Type B pancreatic cell (in vitro differentiated cells): ENCODE measurements at regions not wholly inside any gene's neighbourhood (a gene's known extent, or its start where the extent isn't known, plus 50 kb on each side); places are given as distances from the start of the nearest gene placed in this dataset.

Source experiments
- DNase-seq: peaks from one replicate; pipeline ENCODE4 v3.0.0; 2021; ENCODE audit warnings: mixed read lengths; ENCODE audit not compliant: unreplicated experiment; ENCODE audit errors: extremely low spot score
- H3K27ac Mint-ChIP-seq: 2 replicates; pipeline ENCODE4 v1.8.0; 2021; ENCODE audit warnings: mild to moderate bottlenecking, mixed read lengths
- H3K27me3 Mint-ChIP-seq: 2 replicates; pipeline ENCODE4 v1.8.0; 2021; ENCODE audit warnings: mixed read lengths
- H3K36me3 Mint-ChIP-seq: 2 replicates; pipeline ENCODE4 v1.8.0; 2021; ENCODE audit warnings: mixed read lengths
- H3K4me1 Mint-ChIP-seq: one replicate; pipeline ENCODE4 v1.8.0; 2021; ENCODE audit warnings: mixed read lengths; ENCODE audit not compliant: unreplicated experiment
- H3K4me3 Mint-ChIP-seq: 2 replicates; pipeline ENCODE4 v1.8.0; 2021; ENCODE audit warnings: mild to moderate bottlenecking, mixed read lengths
- H3K9me3 Mint-ChIP-seq: 2 replicates; pipeline ENCODE4 v1.8.0; 2021; ENCODE audit warnings: mixed read lengths
- CTCF ChIP-seq: fragments of 200-600 bp; sonication (generic); conservative IDR thresholded peaks from 2 replicates; pipeline ENCODE4 v1.5.0; 2021; ENCODE audit warnings: antibody characterized with exemption, mild to moderate bottlenecking

DNA sequence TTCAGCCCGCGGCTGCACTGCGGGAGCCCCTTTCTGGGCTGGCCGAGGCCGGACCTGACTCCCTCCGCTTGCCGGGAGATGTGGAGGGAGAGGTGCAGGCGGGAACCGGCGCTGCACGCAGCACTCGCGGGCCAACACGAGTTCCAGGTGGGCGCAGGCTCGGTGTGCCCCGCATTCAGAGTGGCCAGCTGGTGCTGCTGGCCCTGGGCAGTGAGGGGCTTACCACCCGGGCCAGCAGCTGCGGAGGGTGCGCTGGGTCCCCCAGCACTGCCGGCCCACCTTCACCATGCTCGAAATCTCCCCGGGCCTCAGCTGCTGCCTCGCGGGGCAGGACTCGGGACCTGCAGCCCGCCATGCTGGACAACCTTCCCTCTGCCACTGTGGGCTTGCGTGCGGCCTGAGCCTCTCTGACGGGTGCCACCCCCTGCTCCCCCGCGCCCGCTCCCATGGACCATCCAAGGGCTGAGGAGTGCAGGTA, 733.5 kb upstream of the CCDC54 start:
- Mint-ChIP-seq H3K4me1 (no peaks in the 10 kb centered on the region), H3K36me3 (no peaks in the 10 kb centered on the region), H3K27ac (no peak overlapping the region), H3K27me3 (no peaks in the 10 kb centered on the region), H3K9me3 (peaks cover 6% of the 10 kb centered on the region), H3K4me3 (no peak overlapping the region)
- TF ChIP-seq CTCF = no peak
- no peak for DNase-seq

DNA sequence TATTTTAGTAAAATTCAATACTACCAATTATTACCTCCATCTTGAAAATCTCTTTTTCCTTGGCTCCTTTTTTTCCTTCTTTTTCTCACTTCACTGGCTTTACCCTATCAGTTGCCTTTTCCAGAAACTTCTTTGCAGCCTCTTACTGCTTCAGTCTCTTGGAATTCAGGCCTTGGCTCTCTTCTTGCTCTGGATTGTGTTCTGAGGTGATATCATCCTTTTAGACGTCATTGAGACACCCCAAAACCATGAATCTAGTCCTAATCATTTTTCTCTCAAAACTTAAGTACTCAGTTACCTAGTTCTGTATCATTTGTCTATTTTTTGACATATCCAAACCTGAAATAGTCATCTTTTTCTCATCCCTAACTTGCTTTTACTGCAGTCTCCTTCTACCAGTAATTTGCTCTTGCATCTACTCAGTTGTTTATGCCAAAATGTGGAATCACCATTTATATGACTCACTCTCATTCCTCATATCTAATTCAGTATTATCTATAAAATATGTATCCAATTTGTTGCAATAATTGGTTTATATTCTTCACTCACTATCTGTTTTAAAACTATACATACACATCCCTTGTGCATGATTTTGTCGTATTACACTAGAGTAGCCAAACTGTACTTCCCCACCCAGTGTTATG, 703.2 kb upstream of the CCDC54 start:
- H3K4me3 Mint-ChIP-seq = no peak overlapping the region
- H3K4me1 Mint-ChIP-seq = peaks cover 3% of the 10 kb centered on the region
- TF ChIP-seq CTCF = no peak
- H3K27ac Mint-ChIP-seq = no peak overlapping the region
- DNase-seq = no peak
- no peaks in the 10 kb centered on the region for H3K27me3 Mint-ChIP-seq
- no peaks in the 10 kb centered on the region for H3K9me3 Mint-ChIP-seq
- H3K36me3 Mint-ChIP-seq = no peaks in the 10 kb centered on the region

- Mint-ChIP-seq H3K27ac (no peak overlapping the region), H3K27me3 (no peaks in the 10 kb centered on the region), H3K9me3 (no peaks in the 10 kb centered on the region), H3K4me1 (peaks cover 4% of the 10 kb centered on the region), H3K4me3 (no peak overlapping the region), H3K36me3 (no peaks in the 10 kb centered on the region)
- TF ChIP-seq CTCF = no peak
- DNase-seq = no peak
These were observed 701.8 kb upstream of the CCDC54 start for GRCh38 chr3:106675451-106675850.

GRCh38 chr3:106678657-106679390, 698.4 kb upstream of the CCDC54 start:
- no peaks in the 10 kb centered on the region for H3K9me3 Mint-ChIP-seq
- no peaks in the 10 kb centered on the region for H3K36me3 Mint-ChIP-seq
- peaks cover 4% of the 10 kb centered on the region for H3K4me1 Mint-ChIP-seq
- H3K27me3 Mint-ChIP-seq = no peaks in the 10 kb centered on the region
- no peak overlapping the region for H3K27ac Mint-ChIP-seq
- TF ChIP-seq CTCF = no peak
- no peak overlapping the region for H3K4me3 Mint-ChIP-seq
- DNase-seq = no peak

GRCh38 chr3:106683953-106684620, 693.2 kb upstream of the CCDC54 start:
- no peak for DNase-seq
- TF ChIP-seq CTCF = no peak

More at GRCh38 chr3:106683953-106684620, 693.2 kb upstream of the CCDC54 start:
- H3K27me3 Mint-ChIP-seq = no peaks in the 10 kb centered on the region
- H3K4me3 Mint-ChIP-seq = no peak overlapping the region
- no peaks in the 10 kb centered on the region for H3K4me1 Mint-ChIP-seq
- H3K36me3 Mint-ChIP-seq = no peaks in the 10 kb centered on the region
- no peaks in the 10 kb centered on the region for H3K9me3 Mint-ChIP-seq
- no peak overlapping the region for H3K27ac Mint-ChIP-seq
